KMS-11 (cell line): ENCODE measurements at regions not wholly inside any gene's neighbourhood (a gene's known extent, or its start where the extent isn't known, plus 50 kb on each side); places are given as distances from the start of the nearest gene placed in this dataset.

Experiments used
- H2AFZ ChIP-seq: fragments of 200-600 bp; sonication (generic); 2 replicates; pipeline ENCODE4 v1.6.1; 2016; ENCODE audit warnings: antibody characterized with exemption, mixed run types, low read depth
- H3K27ac ChIP-seq: fragments of 200-600 bp; sonication (generic); 2 replicates; pipeline ENCODE4 v1.6.1; 2016; ENCODE audit warnings: mild to moderate bottlenecking, mixed run types
- H3K27me3 ChIP-seq: fragments of 200-600 bp; sonication (generic); 2 replicates; pipeline ENCODE4 v1.6.1; 2017; ENCODE audit warnings: mild to moderate bottlenecking, low read depth, mixed run types, moderate library complexity; ENCODE audit not compliant: insufficient read depth
- H3K36me3 ChIP-seq: fragments of 200-600 bp; sonication (generic); 2 replicates; pipeline ENCODE4 v1.6.1; 2017; ENCODE audit warnings: mild to moderate bottlenecking, mixed run types; ENCODE audit not compliant: insufficient read depth
- H3K4me1 ChIP-seq: fragments of 200-600 bp; sonication (generic); 2 replicates; pipeline ENCODE4 v1.6.1; 2016; ENCODE audit warnings: mild to moderate bottlenecking, low read depth, mixed run types; ENCODE audit not compliant: poor library complexity, severe bottlenecking
- H3K4me2 ChIP-seq: fragments of 200-600 bp; sonication (generic); 2 replicates; pipeline ENCODE4 v1.7.0; 2016; ENCODE audit warnings: mild to moderate bottlenecking, mixed run types
- H3K4me3 ChIP-seq: fragments of 200-600 bp; sonication (generic); IDR thresholded peaks from 2 replicates; pipeline ENCODE4 v1.6.1; 2017; ENCODE audit warnings: low read depth, low read length, mixed read lengths; ENCODE audit not compliant: insufficient read depth
- H3K79me2 ChIP-seq: fragments of 200-600 bp; sonication (generic); 2 replicates; pipeline ENCODE4 v1.6.1; 2016; ENCODE audit warnings: low read depth, mixed run types; ENCODE audit not compliant: insufficient read depth
- H3K9ac ChIP-seq: fragments of 200-600 bp; sonication (generic); 2 replicates; pipeline ENCODE4 v1.6.1; 2016; ENCODE audit warnings: mild to moderate bottlenecking, mixed run types
- H4K20me1 ChIP-seq: fragments of 200-600 bp; sonication (generic); 2 replicates; pipeline ENCODE4 v1.6.1; 2016; ENCODE audit warnings: mild to moderate bottlenecking, mixed run types; ENCODE audit not compliant: insufficient read depth
- CTCF ChIP-seq: fragments of 200-600 bp; sonication (generic); conservative IDR thresholded peaks from 2 replicates; pipeline ENCODE4 v1.6.1; 2017; ENCODE audit warnings: low read depth, mild to moderate bottlenecking, antibody characterized with exemption, low read length, moderate library complexity, mixed read lengths

DNA sequence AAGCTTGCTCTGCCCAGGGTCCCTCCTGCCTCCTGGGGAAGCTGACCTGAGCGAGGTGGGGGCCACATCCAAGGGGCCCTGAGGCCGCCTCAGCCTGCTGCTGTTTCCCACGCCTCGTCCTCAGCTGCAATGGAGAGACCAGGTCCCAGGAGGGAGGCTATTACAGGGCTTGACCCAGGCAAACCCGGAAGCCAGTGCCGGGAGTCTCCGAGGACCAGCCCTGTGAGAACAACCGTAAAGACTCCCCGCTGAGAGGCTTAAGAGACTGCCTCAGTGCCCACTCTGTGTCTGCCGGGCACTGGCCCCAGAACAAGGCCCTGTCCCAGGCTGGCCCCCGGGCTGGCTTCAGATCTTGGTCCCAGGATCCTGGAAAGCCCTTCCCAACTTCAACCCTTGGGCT, 124.3 kb upstream of the FGF3 start:
- Histone ChIP-seq H3K4me1 (no peaks in the 10 kb centered on the region), H3K27ac (no peak overlapping the region), H3K27me3 (no peaks in the 10 kb centered on the region; the same call in 1 of the 2 replicates), H3K9ac (no peak overlapping the region), H3K36me3 (no peaks in the 10 kb centered on the region), H3K4me3 (no peak overlapping the region), H3K4me2 (no peak overlapping the region), H4K20me1 (no peaks in the 10 kb centered on the region), H2AFZ (no peak overlapping the region), H3K79me2 (no peaks in the 10 kb centered on the region)
- no peak for TF ChIP-seq CTCF

GRCh38 chr11:69944146-69944795, 125.1 kb upstream of the FGF3 start:
- Histone ChIP-seq H3K4me3 (no peak overlapping the region), H3K36me3 (no peaks in the 10 kb centered on the region), H3K27me3 (no peaks in the 10 kb centered on the region; the same call in 1 of the 2 replicates), H3K9ac (no peak overlapping the region), H2AFZ (no peak overlapping the region), H3K79me2 (no peaks in the 10 kb centered on the region), H4K20me1 (no peaks in the 10 kb centered on the region), H3K4me1 (no peaks in the 10 kb centered on the region), H3K27ac (no peak overlapping the region), H3K4me2 (no peak overlapping the region)
- TF ChIP-seq CTCF = no peak

- Histone ChIP-seq H3K9ac (no peak overlapping the region), H3K4me2 (no peak overlapping the region), H2AFZ (no peak overlapping the region), H3K27me3 (no peaks in the 10 kb centered on the region; the same call in 1 of the 2 replicates), H3K4me1 (no peaks in the 10 kb centered on the region), H3K4me3 (no peak overlapping the region), H3K79me2 (no peaks in the 10 kb centered on the region), H3K27ac (no peak overlapping the region), H3K36me3 (no peaks in the 10 kb centered on the region), H4K20me1 (no peaks in the 10 kb centered on the region)
- no peak for TF ChIP-seq CTCF
Measured at GRCh38 chr11:69945157-69945556, 125.9 kb upstream of the FGF3 start.

GRCh38 chr11:69947059-69947792, 128.0 kb upstream of the FGF3 start:
- Histone ChIP-seq H4K20me1 (no peaks in the 10 kb centered on the region), H3K9ac (no peak overlapping the region), H3K4me2 (no peak overlapping the region), H3K4me1 (no peaks in the 10 kb centered on the region), H3K79me2 (no peaks in the 10 kb centered on the region), H3K27ac (no peak overlapping the region), H3K36me3 (no peaks in the 10 kb centered on the region), H2AFZ (no peak overlapping the region), H3K27me3 (no peaks in the 10 kb centered on the region; the same call in 1 of the 2 replicates), H3K4me3 (no peak overlapping the region)
- TF ChIP-seq CTCF = no peak
